ENCODE measurements at regions not wholly inside any gene's neighbourhood (a gene's known extent, or its start where the extent isn't known, plus 50 kb on each side); places are given as distances from the start of the nearest gene placed in this dataset.

DNA sequence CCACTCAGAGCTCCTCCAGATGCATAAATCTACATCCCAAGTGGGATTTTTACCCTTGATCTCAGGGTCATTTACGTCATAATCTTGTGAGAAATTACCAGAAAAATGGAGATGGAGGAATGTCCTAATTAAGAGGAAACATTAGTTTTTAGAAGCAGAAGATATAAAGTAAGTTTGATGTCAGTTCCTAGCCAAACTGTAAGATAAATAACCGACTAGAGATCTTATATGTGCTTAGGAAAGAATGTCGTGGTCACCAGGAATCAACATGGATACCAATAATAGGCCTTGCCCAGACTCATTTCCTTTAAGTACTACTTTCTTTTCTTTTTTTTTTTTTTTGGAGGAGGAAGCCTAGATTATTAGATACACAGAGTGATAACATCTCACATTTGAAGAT, 186.9 kb downstream of the UTRN start:
- Histone ChIP-seq H3K9me3 (ENCODE audit: low read depth, low read length, poor library complexity, severe bottlenecking) (no peaks in the 10 kb centered on the region), H3K27me3 (replicated peaks; ENCODE audit: insufficient read depth, low read depth, low read length, poor library complexity) (no peaks in the 10 kb centered on the region), H3K36me3 (ENCODE audit: insufficient read depth, low read length, poor library complexity, severe bottlenecking) (no peaks in the 10 kb centered on the region), H3K4me1 (ENCODE audit: insufficient read depth, low read length, poor library complexity, severe bottlenecking) (no peaks in the 10 kb centered on the region), H3K4me3 (ENCODE audit: low read depth, low read length, poor library complexity, severe bottlenecking) (no peak overlapping the region), H3K27ac (ENCODE audit: low read depth, low read length, poor library complexity, severe bottlenecking) (no peak overlapping the region)
- intact Hi-C loops (cut with micrococcal nuclease; ENCODE audit: unreplicated experiment) = no loop called here
- CTCF ChIA-PET = no interaction called here
- BruUV-seq (replicated peaks) = no TSS peak
- POLR2A ChIA-PET (ENCODE audit: low non-redundant PET) = no interaction called here
- TF ChIP-seq CTCF (conservative IDR thresholded peaks at IDR 0.05; ENCODE audit: low read depth, low read length) (no peak), EZH2 (IDR thresholded peaks at IDR 0.05; ENCODE audit: borderline replicate concordance, low read depth, low read length, poor library complexity, severe bottlenecking) (no peak)
- DNase-seq (ENCODE audit: low spot score) = no peak

DNA sequence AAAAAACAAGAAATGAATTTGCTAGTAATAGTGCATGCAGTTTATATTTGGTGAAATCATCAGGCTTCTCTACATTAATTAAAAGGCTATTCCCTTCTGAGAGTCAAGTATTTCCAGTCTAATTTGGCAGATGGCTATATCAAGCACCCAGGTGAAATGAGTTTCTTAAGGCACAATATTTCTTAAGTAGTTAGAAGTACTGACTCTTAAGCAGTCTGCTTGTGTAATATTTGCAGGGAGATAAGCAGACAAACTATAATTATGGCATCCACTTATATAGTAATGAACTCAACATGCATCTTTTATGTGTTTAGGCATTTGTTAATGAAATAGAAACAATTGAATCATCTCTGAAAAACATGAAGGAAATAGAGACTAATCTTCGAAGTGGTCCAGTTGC, 189.2 kb downstream of the UTRN start:
- POLR2A ChIA-PET (ENCODE audit: low non-redundant PET) = no interaction called here
- CTCF ChIA-PET = no interaction called here
- BruUV-seq (replicated peaks) = no TSS peak
- no peaks in the 10 kb centered on the region for H3K4me1 ChIP-seq (ENCODE audit: insufficient read depth, low read length, poor library complexity, severe bottlenecking)
- H3K27me3 ChIP-seq (replicated peaks; ENCODE audit: insufficient read depth, low read depth, low read length, poor library complexity) = no peaks in the 10 kb centered on the region
- no peak for DNase-seq (ENCODE audit: low spot score)
- no peaks in the 10 kb centered on the region for H3K36me3 ChIP-seq (ENCODE audit: insufficient read depth, low read length, poor library complexity, severe bottlenecking)
- intact Hi-C loops (cut with micrococcal nuclease; ENCODE audit: unreplicated experiment) = no loop called here
- H3K4me3 ChIP-seq (ENCODE audit: low read depth, low read length, poor library complexity, severe bottlenecking) = no peak overlapping the region
- no peaks in the 10 kb centered on the region for H3K9me3 ChIP-seq (ENCODE audit: low read depth, low read length, poor library complexity, severe bottlenecking)
- TF ChIP-seq CTCF (conservative IDR thresholded peaks at IDR 0.05; ENCODE audit: low read depth, low read length) (no peak), EZH2 (IDR thresholded peaks at IDR 0.05; ENCODE audit: borderline replicate concordance, low read depth, low read length, poor library complexity, severe bottlenecking) (no peak)
- no peak overlapping the region for H3K27ac ChIP-seq (ENCODE audit: low read depth, low read length, poor library complexity, severe bottlenecking)

GRCh38 chr6:144474904-144475303, 189.8 kb downstream of the UTRN start:
- no TSS peak for BruUV-seq (replicated peaks)
- H3K4me1 ChIP-seq (ENCODE audit: insufficient read depth, low read length, poor library complexity, severe bottlenecking) = no peaks in the 10 kb centered on the region
- no peak overlapping the region for H3K4me3 ChIP-seq (ENCODE audit: low read depth, low read length, poor library complexity, severe bottlenecking)
- no peak overlapping the region for H3K27ac ChIP-seq (ENCODE audit: low read depth, low read length, poor library complexity, severe bottlenecking)
- POLR2A ChIA-PET (ENCODE audit: low non-redundant PET) = no interaction called here
- H3K36me3 ChIP-seq (ENCODE audit: insufficient read depth, low read length, poor library complexity, severe bottlenecking) = no peaks in the 10 kb centered on the region
- H3K27me3 ChIP-seq (replicated peaks; ENCODE audit: insufficient read depth, low read depth, low read length, poor library complexity) = no peaks in the 10 kb centered on the region
- TF ChIP-seq CTCF (conservative IDR thresholded peaks at IDR 0.05; ENCODE audit: low read depth, low read length) (no peak), EZH2 (IDR thresholded peaks at IDR 0.05; ENCODE audit: borderline replicate concordance, low read depth, low read length, poor library complexity, severe bottlenecking) (no peak)
- intact Hi-C loops (cut with micrococcal nuclease; ENCODE audit: unreplicated experiment) = no loop called here
- no peaks in the 10 kb centered on the region for H3K9me3 ChIP-seq (ENCODE audit: low read depth, low read length, poor library complexity, severe bottlenecking)
- CTCF ChIA-PET = no interaction called here
- DNase-seq (ENCODE audit: low spot score) = no peak
